HG02970 (cell line): ENCODE measurements at regions not wholly inside any gene's neighbourhood (a gene's known extent, or its start where the extent isn't known, plus 50 kb on each side); places are given as distances from the start of the nearest gene placed in this dataset.

Source experiments
- ATAC-seq: cut with Tn5 transposase; IDR thresholded peaks from one replicate; pipeline ENCODE4 v1.9.1; 2021; ENCODE audit warnings: mild to moderate bottlenecking, moderate library complexity, moderate number of reproducible peaks; ENCODE audit not compliant: unreplicated experiment, low FRiP score

- no peak for ATAC-seq
These were observed 516.7 kb upstream of the SLIT2 start for GRCh38 chr4:19735012-19735411.

GRCh38 chr4:19729886-19730651, 521.6 kb upstream of the SLIT2 start:
- ATAC-seq, result no peak

GRCh38 chr4:19728773-19729172, 522.9 kb upstream of the SLIT2 start:
- no peak for ATAC-seq

GRCh38 chr4:19727141-19727540, 524.6 kb upstream of the SLIT2 start:
- no peak for ATAC-seq

- ATAC-seq, result no peak
These were observed 526.6 kb upstream of the SLIT2 start for GRCh38 chr4:19725130-19725529.

GRCh38 chr4:19722404-19722803, 529.3 kb upstream of the SLIT2 start:
- no peak for ATAC-seq

- no peak for ATAC-seq
These were observed 530.1 kb upstream of the SLIT2 start for GRCh38 chr4:19721587-19721986.

- no peak for ATAC-seq
These were observed 531.1 kb upstream of the SLIT2 start for GRCh38 chr4:19720610-19721009.

- no peak for ATAC-seq
These were observed 531.5 kb upstream of the SLIT2 start for GRCh38 chr4:19720190-19720589.

- no peak for ATAC-seq
These were observed 539.8 kb upstream of the SLIT2 start for GRCh38 chr4:19711871-19712270.

- ATAC-seq, result no peak
These were observed 543.8 kb upstream of the SLIT2 start for GRCh38 chr4:19707876-19708275.

- no peak for ATAC-seq
These were observed 548.3 kb upstream of the SLIT2 start for GRCh38 chr4:19703391-19703790.

GRCh38 chr4:19700992-19701391, 550.7 kb upstream of the SLIT2 start:
- no peak for ATAC-seq

GRCh38 chr4:19698961-19699360, 552.7 kb upstream of the SLIT2 start:
- ATAC-seq, result no peak

- ATAC-seq, result no peak
These were observed 556.9 kb upstream of the SLIT2 start for GRCh38 chr4:19694812-19695211.

GRCh38 chr4:19693936-19694570, 557.7 kb upstream of the SLIT2 start:
- no peak for ATAC-seq

- ATAC-seq, result no peak
These were observed 562.2 kb upstream of the SLIT2 start for GRCh38 chr4:19689511-19689910.

GRCh38 chr4:19686456-19686855, 565.2 kb upstream of the SLIT2 start:
- no peak for ATAC-seq

- no peak for ATAC-seq
These were observed 567.6 kb upstream of the SLIT2 start for GRCh38 chr4:19684084-19684483.

- no peak for ATAC-seq
These were observed 568.3 kb upstream of the SLIT2 start for GRCh38 chr4:19683426-19683825.

- ATAC-seq, result no peak
These were observed 574.5 kb upstream of the SLIT2 start for GRCh38 chr4:19677211-19677610.

- ATAC-seq, result no peak
These were observed 576.4 kb upstream of the SLIT2 start for GRCh38 chr4:19675172-19675811.
